ENCODE measurements at regions not wholly inside any gene's neighbourhood (a gene's known extent, or its start where the extent isn't known, plus 50 kb on each side); places are given as distances from the start of the nearest gene placed in this dataset.

GRCh38 chrX:16310326-16310725 lies 143.0 kb downstream of the MAGEB17 start:
- peaks cover 0 to 3% of the 10 kb centered on the region in 2 experiments; a peak in 1 of 4 replicates for H3K27me3 ChIP-seq (replicated peaks in 1 of 2; ENCODE audit: control insufficient read depth in 2 of 2, insufficient read depth in 2 of 2, low read length in 1 of 2)
- no peaks in the 10 kb centered on the region for H3K36me3 ChIP-seq (ENCODE audit: control insufficient read depth in 2 of 2, insufficient read depth in 2 of 2, low read length in 1 of 2)
- H2AFZ ChIP-seq (ENCODE audit: control insufficient read depth, low read depth, low read length) = no peak overlapping the region
- H3K27ac ChIP-seq (ENCODE audit: control insufficient read depth, insufficient read depth) = no peak overlapping the region
- ChIA-PET SMC1A (ENCODE audit: uncharacterized antibody, unreplicated experiment) (no interaction called here), CTCF (no interaction called here), POLR2A (no interaction called here), RAD21 (ENCODE audit: unreplicated experiment) (no interaction called here)
- H3K9me3 ChIP-seq (replicated peaks; ENCODE audit: control insufficient read depth, insufficient read depth, low read length) = no peaks in the 10 kb centered on the region
- WGBS (ENCODE audit: insufficient coverage, insufficient replicate concordance, low lambda C conversion rate, missing lambda C conversion rate) = 0% methylated on average over 1 of the region's 1 CpG
- no peak for TF ChIP-seq TAF1 (IDR thresholded peaks at IDR 0.05; ENCODE audit: borderline replicate concordance, low read depth, low read length)
- TF ChIP-seq IRF5 (IDR thresholded peaks at IDR 0.05; ENCODE audit: borderline replicate concordance) = no peak
- TF ChIP-seq SIN3A (IDR thresholded peaks at IDR 0.05; ENCODE audit: low read depth, low read length) = no peak
- TF ChIP-seq SIX5 (IDR thresholded peaks at IDR 0.05; ENCODE audit: low read depth, low read length, severe bottlenecking) = no peak
- no peak for TF ChIP-seq PML (IDR thresholded peaks at IDR 0.05; ENCODE audit: low read length)
- TF ChIP-seq FOXK2 (IDR thresholded peaks at IDR 0.05) = no peak
- no peak for TF ChIP-seq IRF4 (IDR thresholded peaks at IDR 0.05; ENCODE audit: low read depth, low read length)
- no peak for TF ChIP-seq PRDM15 (CRISPR knock-in tag; IDR thresholded peaks at IDR 0.05)
- no peak for TF ChIP-seq TCF7 (IDR thresholded peaks at IDR 0.05; ENCODE audit: borderline replicate concordance)
- TF ChIP-seq MTA3 (IDR thresholded peaks at IDR 0.05; ENCODE audit: borderline replicate concordance, low read length) = no peak
- TF ChIP-seq TARDBP (IDR thresholded peaks at IDR 0.05; ENCODE audit: borderline replicate concordance) = no peak
- H4K20me1 ChIP-seq (ENCODE audit: control insufficient read depth, insufficient read depth) = no peaks in the 10 kb centered on the region
- H3K4me2 ChIP-seq (ENCODE audit: control insufficient read depth, insufficient read depth) = no peak overlapping the region
- in situ Hi-C loops (cut with MboI) (no loop called here), intact Hi-C loops (cut with micrococcal nuclease; ENCODE audit: unreplicated experiment) (no loop called here)
- H3K9ac ChIP-seq (ENCODE audit: control insufficient read depth, insufficient read depth, low read length) = no peak overlapping the region
- DNase-seq (ENCODE audit: low read depth, low spot score) (no peak), FAIRE-seq (no peak), ATAC-seq (no peak)
- H3K79me2 ChIP-seq (ENCODE audit: control insufficient read depth, insufficient read depth, low read length) = no peaks in the 10 kb centered on the region
- no peak overlapping the region for H3K4me3 ChIP-seq
- no peaks in the 10 kb centered on the region for H3K4me1 ChIP-seq (ENCODE audit: control insufficient read depth, insufficient read depth, low read length)
- no TSS peak for BruUV-seq (replicated peaks)

Data from GM12878 (cell line).